Skeletal muscle tissue (tissue), 3 donors: ENCODE measurements at regions not wholly inside any gene's neighbourhood (a gene's known extent, or its start where the extent isn't known, plus 50 kb on each side); places are given as distances from the start of the nearest gene placed in this dataset.
"Not testable (repeated sequence)": the region's sequence is repeated elsewhere in the genome, so short reads cannot be mapped to it uniquely, and the experiment has no call there.

Experiments
- H3K27ac ChIP-seq: one replicate; pipeline ENCODE4 v1.7.0; 2013; ENCODE audit warnings: mild to moderate bottlenecking, low read depth, low read length, inconsistent platforms
- H3K27me3 ChIP-seq, 3 donors: one replicate each; pipeline ENCODE4 v1.7.0; 2013; ENCODE audit warnings: low read length in 3 of 3; ENCODE audit not compliant: control insufficient read depth in 3 of 3, insufficient read depth in 3 of 3
- H3K36me3 ChIP-seq, 3 donors: one replicate each; pipeline ENCODE4 v1.7.0; 2013; ENCODE audit warnings: low read length in 3 of 3; ENCODE audit not compliant: control insufficient read depth in 3 of 3, insufficient read depth in 3 of 3
- H3K4me1 ChIP-seq, 3 donors: one replicate each; pipeline ENCODE4 v1.7.0; 2013; ENCODE audit warnings: low read length in 3 of 3, mild to moderate bottlenecking in 3 of 3; ENCODE audit not compliant: control insufficient read depth in 3 of 3, insufficient read depth in 3 of 3
- H3K4me3 ChIP-seq, 3 donors: one replicate each; pipeline ENCODE4 v1.7.0; 2013; ENCODE audit warnings: low read length in 3 of 3
- H3K9ac ChIP-seq, 3 donors: one replicate each; pipeline ENCODE4 v1.7.0; 2013; ENCODE audit warnings: low read length in 3 of 3, mild to moderate bottlenecking in 3 of 3, moderate library complexity in 2 of 3, low read depth in 1 of 3
- H3K9me3 ChIP-seq, 3 donors: one replicate each; pipeline ENCODE4 v1.7.0; 2013; ENCODE audit warnings: low read length in 3 of 3; ENCODE audit not compliant: control insufficient read depth in 3 of 3
- donor health status: Osteomylitis.

- Histone ChIP-seq H3K4me3 (no peak overlapping the region), H3K36me3 (no peaks in the 10 kb centered on the region), H3K27me3 (no peaks in the 10 kb centered on the region), H3K9ac (no peak overlapping the region), H3K27ac (no peak overlapping the region), H3K9me3 (peaks cover 0 to 3% (median 0%) of the 10 kb centered on the region in 3 donors), H3K4me1 (no peaks in the 10 kb centered on the region)
Measured at GRCh38 chr2:195108182-195108581, 548.8 kb upstream of the SLC39A10 start.

GRCh38 chr2:195106681-195107380, 550.2 kb upstream of the SLC39A10 start:
- H3K4me1 ChIP-seq = no peaks in the 10 kb centered on the region
- H3K27ac ChIP-seq = no peak overlapping the region
- H3K36me3 ChIP-seq = no peaks in the 10 kb centered on the region
- peaks cover 0 to 3% (median 0%) of the 10 kb centered on the region in 3 donors for H3K9me3 ChIP-seq
- H3K27me3 ChIP-seq = no peaks in the 10 kb centered on the region
- no peak overlapping the region for H3K9ac ChIP-seq
- no peak overlapping the region for H3K4me3 ChIP-seq

- H3K27me3 ChIP-seq = no peaks in the 10 kb centered on the region
- H3K4me1 ChIP-seq = no peaks in the 10 kb centered on the region
- H3K36me3 ChIP-seq = no peaks in the 10 kb centered on the region
- H3K9ac ChIP-seq = no peak overlapping the region
- no peaks in the 10 kb centered on the region for H3K9me3 ChIP-seq
- no peak overlapping the region for H3K27ac ChIP-seq
- H3K4me3 ChIP-seq = no peak overlapping the region
Measured at GRCh38 chr2:195105581-195105980, 551.4 kb upstream of the SLC39A10 start.

GRCh38 chr2:195094330-195094729, 562.7 kb upstream of the SLC39A10 start:
- Histone ChIP-seq H3K9me3 (peaks cover 0 to 3% (median 3%) of the 10 kb centered on the region in 3 donors), H3K36me3 (no peaks in the 10 kb centered on the region), H3K4me1 (no peaks in the 10 kb centered on the region), H3K4me3 (no peak overlapping the region), H3K27me3 (no peaks in the 10 kb centered on the region), H3K27ac (no peak overlapping the region), H3K9ac (no peak overlapping the region)

- Histone ChIP-seq H3K27ac (no peak overlapping the region), H3K4me3 (no peak overlapping the region), H3K9ac (no peak overlapping the region), H3K9me3 (peaks cover 0 to 3% (median 3%) of the 10 kb centered on the region in 3 donors), H3K27me3 (no peaks in the 10 kb centered on the region), H3K36me3 (no peaks in the 10 kb centered on the region), H3K4me1 (no peaks in the 10 kb centered on the region)
Measured at GRCh38 chr2:195092341-195092740, 564.7 kb upstream of the SLC39A10 start.

- H3K27me3 ChIP-seq, H3K9ac ChIP-seq, H3K9me3 ChIP-seq, H3K36me3 ChIP-seq, H3K4me1 ChIP-seq, H3K4me3 ChIP-seq, H3K27ac ChIP-seq: not testable (repeated sequence)
Measured at GRCh38 chr2:195072806-195073205, 584.2 kb upstream of the SLC39A10 start.

GRCh38 chr2:195057001-195057400, 600.0 kb upstream of the SLC39A10 start:
- Histone ChIP-seq H3K9ac (no peak overlapping the region), H3K4me3 (no peak overlapping the region), H3K36me3 (no peaks in the 10 kb centered on the region), H3K9me3 (no peaks in the 10 kb centered on the region), H3K27me3 (no peaks in the 10 kb centered on the region), H3K27ac (no peak overlapping the region), H3K4me1 (no peaks in the 10 kb centered on the region)

- no peak overlapping the region for H3K27ac ChIP-seq
- no peaks in the 10 kb centered on the region for H3K4me1 ChIP-seq
- H3K36me3 ChIP-seq = no peaks in the 10 kb centered on the region
- no peak overlapping the region for H3K4me3 ChIP-seq
- no peaks in the 10 kb centered on the region for H3K27me3 ChIP-seq
- H3K9ac ChIP-seq = no peak overlapping the region
- no peaks in the 10 kb centered on the region for H3K9me3 ChIP-seq
Measured at GRCh38 chr2:195055996-195056395, 601.0 kb upstream of the SLC39A10 start.

- Histone ChIP-seq H3K27ac (no peak overlapping the region), H3K36me3 (no peaks in the 10 kb centered on the region), H3K4me1 (no peaks in the 10 kb centered on the region), H3K9ac (no peak overlapping the region), H3K4me3 (no peak overlapping the region), H3K27me3 (no peaks in the 10 kb centered on the region), H3K9me3 (no peaks in the 10 kb centered on the region)
Measured at GRCh38 chr2:195051401-195051800, 605.6 kb upstream of the SLC39A10 start.

- Histone ChIP-seq H3K27ac (no peak overlapping the region), H3K4me3 (no peak overlapping the region), H3K9ac (no peak overlapping the region), H3K27me3 (no peaks in the 10 kb centered on the region), H3K9me3 (no peaks in the 10 kb centered on the region), H3K4me1 (no peaks in the 10 kb centered on the region), H3K36me3 (no peaks in the 10 kb centered on the region)
Measured at GRCh38 chr2:195049372-195050031, 607.5 kb upstream of the SLC39A10 start.
